Keratinocyte (primary cell): ENCODE measurements at regions not wholly inside any gene's neighbourhood (a gene's known extent, or its start where the extent isn't known, plus 50 kb on each side); places are given as distances from the start of the nearest gene placed in this dataset.

Experiments
- EZH2 ChIP-seq: IDR thresholded peaks from one replicate; pipeline ENCODE4 v1.6.1; 2012; ENCODE audit warnings: inconsistent platforms, mild to moderate bottlenecking, low read length, moderate library complexity
- TF ChIP-seq, protein P1 (sequence below), 3 experiments: IDR thresholded peaks in 1 of 3; conservative IDR thresholded peaks in 1 of 3; optimal IDR thresholded peaks in 1 of 3; 2 replicates in 2 of 3; 3 replicates in 1 of 3; pipeline versions ENCODE3 to v1.5.1; 2011; ENCODE audit warnings: low read length in 3 of 3, mild to moderate bottlenecking in 3 of 3, moderate library complexity in 2 of 3, control low read depth in 1 of 3, inconsistent platforms in 1 of 3; ENCODE audit not compliant: insufficient read depth in 2 of 3; ENCODE audit errors: extremely low read depth in 1 of 3

- TF ChIP-seq, protein P1, sequence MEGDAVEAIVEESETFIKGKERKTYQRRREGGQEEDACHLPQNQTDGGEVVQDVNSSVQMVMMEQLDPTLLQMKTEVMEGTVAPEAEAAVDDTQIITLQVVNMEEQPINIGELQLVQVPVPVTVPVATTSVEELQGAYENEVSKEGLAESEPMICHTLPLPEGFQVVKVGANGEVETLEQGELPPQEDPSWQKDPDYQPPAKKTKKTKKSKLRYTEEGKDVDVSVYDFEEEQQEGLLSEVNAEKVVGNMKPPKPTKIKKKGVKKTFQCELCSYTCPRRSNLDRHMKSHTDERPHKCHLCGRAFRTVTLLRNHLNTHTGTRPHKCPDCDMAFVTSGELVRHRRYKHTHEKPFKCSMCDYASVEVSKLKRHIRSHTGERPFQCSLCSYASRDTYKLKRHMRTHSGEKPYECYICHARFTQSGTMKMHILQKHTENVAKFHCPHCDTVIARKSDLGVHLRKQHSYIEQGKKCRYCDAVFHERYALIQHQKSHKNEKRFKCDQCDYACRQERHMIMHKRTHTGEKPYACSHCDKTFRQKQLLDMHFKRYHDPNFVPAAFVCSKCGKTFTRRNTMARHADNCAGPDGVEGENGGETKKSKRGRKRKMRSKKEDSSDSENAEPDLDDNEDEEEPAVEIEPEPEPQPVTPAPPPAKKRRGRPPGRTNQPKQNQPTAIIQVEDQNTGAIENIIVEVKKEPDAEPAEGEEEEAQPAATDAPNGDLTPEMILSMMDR (optimal IDR thresholded peaks at IDR 0.05 in 1 of 3, IDR thresholded peaks at IDR 0.05 in 1 of 3, conservative IDR thresholded peaks at IDR 0.05 in 1 of 3; ENCODE audit: extremely low read depth in 1 of 3, insufficient read depth in 2 of 3, low read length in 3 of 3), result no peak
- no peak for TF ChIP-seq EZH2
These were observed 335.7 kb upstream of the SNX7 start for GRCh38 chr1:98325646-98326440.
